Endothelial cell (in vitro differentiated cells): ENCODE measurements at regions not wholly inside any gene's neighbourhood (a gene's known extent, or its start where the extent isn't known, plus 50 kb on each side); places are given as distances from the start of the nearest gene placed in this dataset.
A peak's percentile ranks its signal among the peaks of the same experiment; 100 is the strongest.

ENCODE experiments used
- DNase-seq: peaks from one replicate; pipeline ENCODE4 v3.0.0; 2021; ENCODE audit warnings: low spot score
- H3K27ac Mint-ChIP-seq: one replicate; pipeline ENCODE4 v1.8.0; 2021; ENCODE audit warnings: mixed read lengths, inconsistent platforms; ENCODE audit not compliant: unreplicated experiment
- H3K27me3 Mint-ChIP-seq: one replicate; pipeline ENCODE4 v1.8.0; 2021; ENCODE audit warnings: mild to moderate bottlenecking, moderate library complexity, mixed read lengths, inconsistent platforms; ENCODE audit not compliant: unreplicated experiment
- H3K36me3 Mint-ChIP-seq: one replicate; pipeline ENCODE4 v1.8.0; 2021; ENCODE audit warnings: mild to moderate bottlenecking, low read depth, mixed read lengths, inconsistent platforms; ENCODE audit not compliant: unreplicated experiment
- H3K4me1 Mint-ChIP-seq: one replicate; pipeline ENCODE4 v1.8.0; 2021; ENCODE audit warnings: mild to moderate bottlenecking, mixed read lengths, inconsistent platforms; ENCODE audit not compliant: unreplicated experiment
- H3K4me3 Mint-ChIP-seq: one replicate; pipeline ENCODE4 v1.8.0; 2021; ENCODE audit warnings: mild to moderate bottlenecking, mixed read lengths, inconsistent platforms; ENCODE audit not compliant: unreplicated experiment
- H3K9me3 Mint-ChIP-seq: one replicate; pipeline ENCODE4 v1.8.0; 2021; ENCODE audit warnings: mixed read lengths, inconsistent platforms; ENCODE audit not compliant: unreplicated experiment
- CTCF ChIP-seq: fragments of 200-600 bp; sonication (generic); IDR thresholded peaks from one replicate; pipeline ENCODE4 v1.5.0; 2021; ENCODE audit warnings: antibody characterized with exemption; ENCODE audit not compliant: unreplicated experiment

GRCh38 chr7:106196460-106197021 is 84.4 kb upstream of the SYPL1 start:
- no peak for DNase-seq

GRCh38 chr7:106193661-106194060 is 81.5 kb upstream of the SYPL1 start:
- Mint-ChIP-seq H3K27ac (peak overlapping the region; percentile 32), H3K27me3 (peaks cover 1% of the 10 kb centered on the region), H3K36me3 (peaks cover 8% of the 10 kb centered on the region), H3K4me3 (no peak overlapping the region), H3K4me1 (peaks cover 48% of the 10 kb centered on the region), H3K9me3 (no peaks in the 10 kb centered on the region)
- no peak for TF ChIP-seq CTCF
- no peak for DNase-seq

More at GRCh38 chr7:106196460-106197021, 84.4 kb upstream of the SYPL1 start:
- peaks cover 29% of the 10 kb centered on the region for H3K4me1 Mint-ChIP-seq
- H3K27me3 Mint-ChIP-seq: peaks cover 1% of the 10 kb centered on the region
- peaks cover 8% of the 10 kb centered on the region for H3K36me3 Mint-ChIP-seq
- no peak for TF ChIP-seq CTCF
- H3K9me3 Mint-ChIP-seq: no peaks in the 10 kb centered on the region
- H3K4me3 Mint-ChIP-seq: no peak overlapping the region
- no peak overlapping the region for H3K27ac Mint-ChIP-seq

DNA sequence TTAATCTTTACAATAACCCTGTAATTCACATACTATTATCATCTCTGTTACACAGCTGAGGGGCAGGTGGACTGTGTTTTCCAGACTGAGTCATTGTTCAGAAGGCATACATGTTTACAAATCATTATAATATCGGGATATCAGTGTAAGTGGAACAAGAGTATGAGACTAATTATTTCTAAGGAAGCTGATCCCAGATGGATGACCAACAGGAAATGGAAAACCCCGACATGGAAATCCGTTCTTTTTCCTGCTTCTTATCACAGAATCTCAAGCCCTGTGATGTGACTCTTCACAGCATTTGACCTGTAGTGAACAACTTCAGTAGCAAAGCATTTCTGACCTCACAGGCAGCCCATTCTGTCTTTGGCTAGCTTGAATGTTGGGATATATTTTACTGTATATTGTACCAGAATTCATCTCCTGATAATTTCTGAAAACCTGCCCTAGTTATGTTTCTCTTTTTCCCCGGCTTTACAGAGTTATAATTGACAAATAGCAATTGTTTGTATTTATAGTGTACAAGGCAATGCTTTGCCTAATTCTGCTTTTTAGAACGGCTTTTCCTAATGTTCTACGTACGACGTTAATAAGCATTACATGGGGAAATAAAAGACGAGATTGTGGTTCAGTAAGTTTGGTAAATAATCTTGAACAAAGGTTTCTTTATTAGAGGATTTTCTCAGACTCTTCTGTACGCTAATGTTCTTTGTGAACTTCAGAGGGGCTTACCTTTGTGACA is 78.6 kb upstream of the SYPL1 start:
- H3K9me3 Mint-ChIP-seq: no peaks in the 10 kb centered on the region
- no peak overlapping the region for H3K4me3 Mint-ChIP-seq
- DNase-seq: peak; percentile 43
- peak overlapping the region; percentile 99 for H3K27ac Mint-ChIP-seq
- peaks cover 6% of the 10 kb centered on the region for H3K36me3 Mint-ChIP-seq
- TF ChIP-seq CTCF: no peak
- peaks cover 40% of the 10 kb centered on the region for H3K4me1 Mint-ChIP-seq
- H3K27me3 Mint-ChIP-seq: peaks cover 3% of the 10 kb centered on the region

- H3K27me3 Mint-ChIP-seq: peaks cover 2% of the 10 kb centered on the region
- H3K4me1 Mint-ChIP-seq: peaks cover 28% of the 10 kb centered on the region
- no peak overlapping the region for H3K4me3 Mint-ChIP-seq
- no peak for DNase-seq
- H3K9me3 Mint-ChIP-seq: no peaks in the 10 kb centered on the region
- no peak for TF ChIP-seq CTCF
- H3K36me3 Mint-ChIP-seq: peaks cover 6% of the 10 kb centered on the region
- no peak overlapping the region for H3K27ac Mint-ChIP-seq
Observed at GRCh38 chr7:106187613-106188350, 75.7 kb upstream of the SYPL1 start.
